ENCODE measurements at regions not wholly inside any gene's neighbourhood (a gene's known extent, or its start where the extent isn't known, plus 50 kb on each side); places are given as distances from the start of the nearest gene placed in this dataset.
"Not testable (repeated sequence)": the region's sequence is repeated elsewhere in the genome, so short reads cannot be mapped to it uniquely, and the experiment has no call there.

DNA sequence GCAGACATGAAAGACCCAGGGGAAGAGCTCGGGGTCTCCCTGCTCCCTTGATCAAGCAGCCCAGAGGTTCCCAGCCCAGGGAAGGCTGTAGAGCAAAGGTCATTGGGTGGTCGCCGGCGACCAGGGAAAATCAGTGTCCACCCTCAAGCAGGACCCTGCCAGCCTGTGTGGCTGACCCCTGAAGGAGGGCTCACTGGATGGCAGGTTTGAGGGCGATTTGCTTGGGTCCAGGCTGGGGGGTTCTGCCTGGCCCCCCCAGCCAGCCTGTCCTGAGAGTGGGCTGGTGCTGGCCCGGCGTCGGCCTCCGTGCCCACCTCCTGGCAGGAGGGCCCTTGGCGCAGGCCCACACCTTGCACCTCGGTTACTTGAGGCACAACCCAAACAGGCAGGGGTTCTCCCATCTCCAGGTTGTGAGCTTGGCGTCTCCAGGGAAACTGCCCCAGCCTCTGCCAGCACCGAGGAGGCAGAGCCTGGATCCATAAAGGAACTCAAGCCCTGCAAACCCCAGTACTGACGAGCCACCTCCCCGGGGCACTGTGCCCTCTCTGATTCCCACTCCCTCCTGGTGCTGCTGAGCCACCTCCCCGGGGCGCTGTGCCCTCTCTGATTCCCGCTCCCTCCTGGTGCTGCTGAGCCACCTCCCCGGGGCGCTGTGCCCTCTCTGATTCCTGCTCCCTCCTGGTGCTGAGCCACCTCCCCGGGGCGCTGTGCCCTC lies 329.0 kb upstream of the SFSWAP start:
- no peak for DNase-seq

DNA sequence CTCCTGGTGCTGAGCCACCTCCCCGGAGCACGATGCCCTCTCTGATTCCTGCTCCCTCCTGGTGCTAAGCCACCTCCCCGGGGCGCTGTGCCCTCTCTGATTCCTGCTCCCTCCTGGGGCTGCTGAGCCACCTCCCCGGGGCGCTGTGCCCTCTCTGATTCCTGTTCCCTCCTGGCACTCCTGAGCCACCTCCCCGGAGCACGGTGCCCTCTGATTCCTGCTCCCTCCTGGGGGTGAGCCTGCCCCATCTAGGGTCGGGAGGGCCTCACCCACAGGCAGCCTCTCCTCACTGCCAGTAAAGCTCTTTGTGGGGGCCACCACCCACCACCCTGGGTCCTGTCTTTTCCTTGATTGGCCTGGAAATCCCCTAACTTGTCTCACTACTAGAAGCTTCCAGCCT lies 327.6 kb upstream of the SFSWAP start:
- no peak for DNase-seq

DNA sequence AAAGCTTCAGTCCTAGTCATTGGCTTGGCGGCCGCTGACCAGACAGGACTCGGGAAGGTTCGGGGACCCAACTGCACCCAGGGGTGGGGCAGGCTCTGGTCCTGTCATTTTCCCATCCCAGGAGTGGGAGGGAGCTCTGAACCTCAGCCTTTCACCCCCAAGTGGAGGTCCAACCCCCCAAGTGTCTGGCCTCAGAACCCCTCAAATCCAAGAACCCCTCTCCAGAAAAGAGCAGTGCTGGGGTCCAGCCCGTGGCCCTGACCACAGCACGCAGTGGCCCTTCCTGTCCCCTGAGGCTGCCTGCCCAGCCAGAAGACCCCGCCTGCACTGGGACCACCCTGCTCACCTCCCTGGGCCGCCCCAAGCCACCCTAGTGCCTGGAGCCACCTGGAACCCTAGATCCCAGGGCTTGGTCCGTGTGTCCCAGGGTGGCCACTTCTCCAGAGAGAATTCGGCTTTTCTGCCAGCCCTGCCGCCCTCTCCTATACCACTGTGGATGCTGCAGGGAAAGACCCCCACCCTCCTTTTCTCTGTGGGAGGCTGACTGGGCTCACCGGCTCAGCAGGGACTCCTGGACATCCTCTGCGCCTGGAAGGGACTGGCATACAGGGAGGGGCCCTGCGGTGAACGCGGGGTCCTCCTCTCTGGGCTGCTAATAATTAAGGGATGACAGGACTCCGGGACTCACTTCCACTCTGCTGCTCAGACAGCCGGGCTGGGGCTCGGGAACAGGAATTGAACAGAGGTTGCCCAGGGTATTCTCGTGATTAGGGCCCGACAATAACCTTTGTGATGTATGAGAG lies 326.9 kb upstream of the SFSWAP start:
- DNase-seq: no peak

DNA sequence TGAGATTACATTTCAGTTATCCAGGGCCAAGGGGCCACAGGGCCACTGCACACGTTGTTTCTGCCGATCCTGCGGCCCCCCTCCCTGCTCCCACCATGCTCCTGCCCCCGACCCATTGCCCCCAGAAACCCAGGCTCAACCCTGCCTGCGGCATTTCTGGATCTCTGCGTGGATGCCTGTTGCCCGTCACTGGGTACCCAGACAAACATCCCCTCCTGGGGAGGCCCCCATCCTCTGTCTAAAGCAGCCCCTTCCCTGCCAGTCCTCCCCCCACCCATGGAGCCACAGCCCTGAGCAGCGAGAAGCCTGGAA lies 326.4 kb upstream of the SFSWAP start:
- DNase-seq: no peak

DNA sequence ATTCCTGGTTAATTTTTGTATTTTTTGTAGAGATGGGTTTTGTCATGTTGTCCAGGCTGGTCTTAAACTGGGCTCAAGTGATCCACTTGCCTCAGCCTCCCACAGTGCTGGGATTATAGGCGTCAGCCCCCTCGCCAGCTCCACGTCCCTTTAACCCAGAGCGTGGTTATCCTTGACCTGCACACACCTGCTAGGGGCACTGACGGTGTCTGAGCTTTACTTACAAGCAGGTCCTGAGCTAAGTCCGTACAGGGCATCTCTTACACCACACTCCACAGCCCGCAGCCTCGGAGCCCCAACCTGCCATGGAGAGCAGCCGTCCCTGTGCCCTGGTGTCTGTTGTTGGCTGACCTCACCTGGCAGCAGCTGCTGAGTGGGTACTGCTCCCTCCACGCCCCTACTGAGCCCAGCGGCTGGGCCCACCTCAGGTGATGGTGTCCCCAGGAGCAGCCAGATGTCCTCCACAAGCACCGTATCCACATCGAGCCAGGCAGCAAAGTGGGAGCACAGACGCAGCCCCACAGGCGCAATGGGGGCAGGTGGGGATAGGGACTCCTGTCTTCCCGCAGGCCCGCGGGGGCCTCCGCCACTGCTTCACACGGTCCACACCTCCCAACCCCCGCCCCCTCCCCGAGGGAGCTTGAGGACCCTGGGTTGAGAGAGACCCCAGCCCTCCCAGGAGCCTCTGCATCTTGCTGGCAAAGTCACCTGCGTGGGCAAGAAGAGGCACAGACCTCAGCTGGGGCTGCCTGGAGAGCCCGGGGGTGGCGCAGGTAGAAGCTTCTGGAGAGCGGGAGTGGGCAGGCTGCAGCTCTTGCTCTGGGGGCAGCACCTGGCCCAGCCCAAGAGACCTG lies 325.4 kb upstream of the SFSWAP start:
- no peak for DNase-seq

DNA sequence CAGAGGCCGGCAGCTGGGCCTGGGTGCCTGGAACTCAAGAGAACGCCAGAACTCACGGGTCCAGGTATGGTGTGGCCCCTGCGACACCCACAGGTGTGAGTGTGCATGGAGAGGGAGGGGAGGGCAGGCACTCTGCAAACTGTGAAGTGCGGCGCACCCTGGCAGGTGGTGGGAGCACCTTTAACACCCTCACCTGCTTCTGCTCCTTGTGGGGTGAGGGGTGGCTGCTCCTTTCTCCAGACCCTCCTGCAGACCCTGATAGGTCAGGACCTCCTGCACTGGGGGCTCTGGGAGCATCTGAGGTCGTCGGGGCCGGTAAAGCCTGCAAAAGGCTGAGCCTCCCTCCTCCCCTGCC lies 324.7 kb upstream of the SFSWAP start:
- DNase-seq: no peak

DNA sequence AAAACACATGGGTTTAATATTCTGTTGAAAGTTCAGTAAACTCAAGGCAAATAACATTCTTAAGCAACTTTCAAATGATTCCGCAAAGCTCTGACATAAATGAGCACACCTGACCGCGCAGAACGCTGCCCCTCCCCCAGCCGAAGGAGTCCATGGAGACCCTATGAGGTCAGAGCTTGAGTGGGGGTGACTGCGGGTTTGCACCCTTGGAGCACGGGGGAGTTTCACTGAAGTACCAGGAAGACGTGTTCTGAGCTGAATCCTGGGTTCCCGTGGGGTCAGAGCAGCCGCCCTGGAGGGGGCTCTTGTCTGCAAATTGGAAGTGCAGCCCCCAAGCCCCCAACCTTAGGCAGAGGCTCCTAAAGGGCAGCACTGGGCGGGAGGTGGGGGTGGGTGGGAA lies 324.1 kb upstream of the SFSWAP start:
- no peak for DNase-seq

DNA sequence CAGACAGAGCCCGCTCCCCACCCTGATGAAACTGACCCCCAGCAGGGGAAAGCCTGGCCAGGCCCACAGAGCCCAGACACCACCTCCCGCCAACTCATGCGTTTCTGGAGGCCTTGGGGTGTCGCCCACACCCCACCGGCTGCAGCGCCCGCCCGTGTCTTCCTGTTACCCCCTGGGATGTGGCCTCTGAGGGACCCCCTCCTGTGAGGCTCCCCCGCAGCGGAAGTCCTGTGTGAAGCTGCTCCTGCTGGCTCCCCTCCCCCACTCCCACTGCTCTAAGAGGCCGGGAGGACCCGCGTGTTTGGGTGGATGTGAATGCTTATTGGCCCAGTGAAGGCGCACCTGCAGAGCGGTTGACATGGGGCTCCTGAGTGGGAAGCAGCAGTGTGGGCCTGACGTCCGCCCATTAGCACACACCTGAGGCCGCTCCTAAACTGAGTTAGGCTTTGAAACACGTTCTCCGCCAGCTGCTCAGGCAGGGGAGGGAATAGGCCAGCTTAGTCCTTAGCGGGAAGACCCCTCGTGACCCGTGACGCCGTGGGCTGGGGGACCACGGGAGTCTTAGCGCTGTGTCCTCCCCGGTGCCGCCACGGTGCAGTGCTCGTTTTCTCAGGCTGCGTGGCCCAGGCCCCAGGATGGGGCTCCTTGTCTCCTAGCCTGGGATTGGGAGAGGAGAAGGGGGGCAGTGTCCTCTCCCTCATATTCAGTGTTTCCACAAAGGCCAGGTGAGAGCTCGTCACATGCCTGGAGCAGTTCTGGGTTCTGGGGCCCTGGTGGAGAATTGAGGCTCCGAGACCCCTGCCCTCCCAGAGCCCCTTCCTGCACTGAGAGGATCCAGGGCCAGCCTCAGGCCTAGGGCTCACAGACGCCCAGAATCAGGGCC lies 323.4 kb upstream of the SFSWAP start:
- no peak for DNase-seq

DNA sequence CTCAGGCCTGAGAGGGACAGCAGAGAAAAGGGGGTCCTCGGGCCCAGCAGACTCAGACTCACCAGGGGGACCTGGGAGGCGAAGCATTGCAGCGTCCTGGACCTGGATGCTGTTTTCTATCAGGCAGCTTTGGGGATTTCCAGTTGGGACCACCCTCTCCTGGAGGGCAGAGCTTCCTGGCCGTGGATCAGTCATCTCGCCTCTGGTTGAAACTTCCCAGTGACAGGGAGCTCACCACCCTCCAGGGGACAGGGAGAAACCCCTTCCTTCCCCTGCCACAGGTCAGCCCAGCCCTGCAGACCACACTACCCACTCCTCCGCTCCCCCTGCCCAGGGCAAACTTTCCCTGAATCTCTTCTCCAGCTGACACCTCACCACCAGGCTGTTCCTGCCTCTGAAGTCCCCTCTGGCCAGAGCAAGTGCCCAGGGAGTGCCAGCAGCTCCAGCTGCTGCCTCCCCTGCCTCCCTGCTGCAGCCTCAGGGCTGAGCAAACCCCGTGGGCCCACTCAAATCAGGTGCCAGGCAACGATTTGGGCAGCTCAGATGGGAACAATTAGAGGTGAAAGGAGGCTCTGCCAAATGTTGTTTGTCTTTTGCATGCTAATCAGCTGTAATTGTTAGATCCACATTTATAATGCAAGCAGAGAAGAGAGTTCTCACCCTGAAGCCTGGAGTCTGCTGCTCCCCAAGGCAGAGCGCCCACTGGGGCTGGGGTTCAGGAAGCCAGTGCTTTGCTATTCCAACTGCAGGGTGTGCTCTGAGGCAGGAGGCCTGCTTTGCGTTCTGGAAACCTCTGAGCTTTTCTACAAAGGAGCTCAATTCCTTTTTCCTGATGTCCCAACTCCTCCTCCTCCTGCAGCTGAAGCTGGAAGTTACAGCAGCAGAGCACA lies 322.5 kb upstream of the SFSWAP start:
- DNase-seq: not testable (repeated sequence)

DNA sequence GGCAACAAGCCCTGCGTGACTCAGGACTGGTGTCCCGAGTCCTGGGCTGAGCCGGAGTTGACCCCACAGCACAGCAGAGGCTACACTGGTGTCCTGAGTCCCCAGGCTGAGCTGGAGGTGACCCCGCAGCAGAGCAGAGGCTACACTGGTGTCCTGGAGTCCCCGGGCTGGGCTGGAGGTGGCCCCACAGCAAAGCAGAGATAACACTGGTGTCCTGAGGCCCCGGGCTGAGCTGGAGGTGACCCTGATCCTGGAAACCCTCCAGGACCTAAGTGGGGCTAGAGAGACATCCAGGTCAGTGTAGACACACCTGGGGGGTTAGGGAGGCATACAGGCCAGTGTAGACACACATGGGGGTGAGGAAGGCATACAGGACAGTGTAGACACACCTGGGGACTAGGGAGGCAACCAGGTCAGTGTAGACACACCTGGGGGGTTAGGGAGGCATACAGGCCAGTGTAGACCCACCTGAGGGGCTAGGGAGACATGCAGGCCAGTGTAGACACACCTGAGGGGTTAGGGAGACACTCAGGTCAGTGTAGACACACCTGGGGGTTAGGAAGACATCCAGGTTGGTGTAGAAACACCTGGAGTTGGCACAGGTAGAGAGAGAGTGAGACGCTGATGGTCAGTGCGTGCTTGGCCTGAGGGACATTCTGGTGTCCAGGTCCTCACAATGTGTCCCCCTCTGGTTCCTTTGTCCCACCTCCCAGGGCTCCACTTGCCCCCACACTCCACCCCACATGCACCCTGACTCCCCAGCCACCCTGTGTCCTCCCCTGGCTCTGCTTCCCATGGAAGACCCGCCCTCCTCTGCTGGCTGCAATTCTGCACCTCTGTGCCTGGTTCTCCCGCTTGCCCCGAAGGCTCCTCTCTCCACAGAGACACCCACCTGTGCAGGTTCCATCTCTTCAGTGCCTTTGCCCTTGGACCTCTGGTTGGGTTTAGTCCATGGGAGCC lies 321.6 kb upstream of the SFSWAP start:
- DNase-seq: no peak

DNA sequence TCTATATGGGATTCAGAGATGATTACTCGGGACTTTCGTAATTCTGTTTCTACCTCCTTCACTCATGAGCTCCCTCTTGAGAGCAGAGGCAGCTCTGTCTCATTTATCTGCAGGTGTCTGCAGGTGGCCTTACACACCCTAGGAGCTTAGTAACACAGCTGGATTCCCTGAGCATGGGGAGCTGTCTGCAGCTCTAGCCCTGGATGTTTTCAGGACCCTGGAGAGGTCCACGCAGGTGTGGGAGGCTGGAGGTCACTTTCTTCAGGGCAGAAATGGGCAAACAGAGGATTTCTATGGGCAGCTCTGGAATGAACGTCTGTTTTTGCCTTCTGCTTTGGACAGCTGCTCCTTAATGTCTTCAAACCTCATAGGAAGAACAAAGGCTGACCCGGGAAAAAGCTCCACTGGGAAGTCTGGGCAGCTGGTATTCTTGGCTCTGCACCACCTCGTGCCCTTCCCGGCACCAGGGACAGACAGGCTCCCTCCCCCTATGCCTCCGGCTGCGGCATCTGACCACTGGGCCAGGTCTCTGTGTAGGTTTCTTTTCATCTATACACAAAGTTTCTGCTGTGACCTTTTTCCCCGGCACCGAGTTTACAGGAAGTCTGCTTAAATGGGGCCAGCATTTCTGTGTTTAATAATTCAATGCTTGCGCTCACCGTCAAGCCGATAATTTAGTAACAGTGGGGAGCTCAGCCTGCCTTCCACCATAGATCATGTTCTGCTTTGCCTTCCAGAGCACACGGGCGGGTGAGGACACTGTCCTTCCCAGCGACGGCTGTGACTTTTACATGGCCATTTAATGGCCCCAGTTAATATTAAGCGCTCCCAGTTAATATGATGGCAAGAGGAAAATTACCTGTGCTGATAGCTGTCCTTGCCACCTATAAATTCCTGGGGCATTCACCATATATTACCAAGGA lies 320.2 kb upstream of the SFSWAP start:
- peak in 2 of 3 donors; percentile 5 to 20 for DNase-seq

DNA sequence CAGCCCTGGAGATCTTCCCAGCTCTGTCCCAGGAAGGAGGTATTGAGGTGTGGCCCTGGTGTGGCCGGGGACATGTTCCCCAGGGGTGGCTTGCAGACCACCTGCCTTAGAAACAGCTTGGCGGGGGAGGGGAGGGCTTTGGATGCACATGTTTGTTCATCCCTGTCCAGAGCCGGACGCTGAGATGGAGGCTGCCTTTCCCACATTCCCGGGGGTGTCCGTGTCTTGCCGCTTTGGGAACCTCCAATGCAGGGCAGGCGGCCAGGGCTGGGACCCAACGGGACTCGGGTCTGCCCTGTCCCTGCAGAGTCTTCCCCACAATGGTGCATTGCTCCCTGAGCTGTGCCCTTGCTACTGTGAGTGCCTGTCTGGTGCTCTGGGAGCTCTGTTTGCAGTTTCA lies 319.5 kb upstream of the SFSWAP start:
- no peak for DNase-seq

DNA sequence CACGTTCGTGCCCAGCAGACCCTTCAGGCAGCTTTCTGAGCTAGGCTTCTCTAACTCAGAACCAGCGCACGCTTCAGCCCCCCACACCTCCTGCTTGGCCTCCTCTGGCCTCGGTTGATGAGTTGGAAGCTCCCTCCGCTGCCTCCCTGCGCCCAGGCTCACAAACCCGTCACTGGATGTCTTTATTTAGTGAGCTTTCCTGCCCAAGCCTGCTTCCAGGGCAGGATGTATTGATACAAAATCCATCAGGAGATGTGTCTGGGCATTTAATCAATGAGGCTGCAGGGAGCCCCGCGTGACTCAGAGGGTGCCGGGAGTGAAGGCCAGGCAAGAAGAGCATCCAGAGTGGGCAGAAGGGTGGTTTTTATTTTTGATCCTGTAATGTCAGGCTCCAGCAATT lies 316.1 kb upstream of the SFSWAP start:
- not testable (repeated sequence) for DNase-seq

DNA sequence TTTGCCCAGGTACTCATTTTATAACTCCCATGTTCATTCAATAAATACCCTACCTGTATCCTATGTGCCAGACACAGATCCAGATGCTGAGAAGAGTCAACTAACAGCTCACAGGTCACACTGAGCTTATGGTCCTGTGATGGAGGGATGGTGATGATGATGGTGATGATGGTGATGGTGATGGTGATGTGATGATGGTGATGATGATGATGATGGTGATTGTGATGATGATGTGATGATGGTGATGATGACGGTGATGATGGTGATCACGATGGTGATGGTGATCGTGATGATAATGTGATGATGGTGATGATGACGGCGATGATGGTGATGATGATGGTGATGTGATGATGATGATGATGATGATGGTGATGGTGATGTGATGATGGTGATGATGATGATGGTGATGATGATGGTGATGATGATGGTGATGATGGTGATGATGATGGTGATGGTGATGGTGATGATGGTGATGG lies 315.6 kb upstream of the SFSWAP start:
- DNase-seq: not testable (repeated sequence)

DNA sequence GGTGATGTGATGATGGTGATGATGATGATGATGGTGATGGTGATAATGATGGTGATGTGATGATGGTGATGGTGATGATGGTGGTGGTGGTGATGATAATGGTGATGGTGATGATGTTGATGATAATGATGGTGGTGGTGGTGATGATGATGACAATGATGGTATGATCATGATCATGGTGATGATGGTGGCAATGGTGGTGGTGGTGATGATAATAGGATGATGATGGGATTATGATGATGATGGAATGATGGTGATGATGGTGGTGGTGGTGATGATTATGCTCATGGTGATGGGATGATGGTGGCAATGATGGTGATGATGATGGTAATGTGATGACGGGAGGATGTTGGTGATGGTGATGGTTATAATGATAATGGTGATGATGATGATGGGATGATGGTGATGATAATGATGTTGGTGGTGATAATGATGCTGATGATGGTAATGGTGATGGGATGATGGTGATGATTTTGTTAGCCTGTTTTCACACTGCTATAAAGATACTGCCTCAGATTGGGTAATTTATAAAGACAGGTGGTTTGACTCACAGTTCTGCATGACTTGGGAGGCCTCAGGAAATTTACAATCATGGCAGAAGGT lies 314.8 kb upstream of the SFSWAP start:
- DNase-seq: no peak

DNA sequence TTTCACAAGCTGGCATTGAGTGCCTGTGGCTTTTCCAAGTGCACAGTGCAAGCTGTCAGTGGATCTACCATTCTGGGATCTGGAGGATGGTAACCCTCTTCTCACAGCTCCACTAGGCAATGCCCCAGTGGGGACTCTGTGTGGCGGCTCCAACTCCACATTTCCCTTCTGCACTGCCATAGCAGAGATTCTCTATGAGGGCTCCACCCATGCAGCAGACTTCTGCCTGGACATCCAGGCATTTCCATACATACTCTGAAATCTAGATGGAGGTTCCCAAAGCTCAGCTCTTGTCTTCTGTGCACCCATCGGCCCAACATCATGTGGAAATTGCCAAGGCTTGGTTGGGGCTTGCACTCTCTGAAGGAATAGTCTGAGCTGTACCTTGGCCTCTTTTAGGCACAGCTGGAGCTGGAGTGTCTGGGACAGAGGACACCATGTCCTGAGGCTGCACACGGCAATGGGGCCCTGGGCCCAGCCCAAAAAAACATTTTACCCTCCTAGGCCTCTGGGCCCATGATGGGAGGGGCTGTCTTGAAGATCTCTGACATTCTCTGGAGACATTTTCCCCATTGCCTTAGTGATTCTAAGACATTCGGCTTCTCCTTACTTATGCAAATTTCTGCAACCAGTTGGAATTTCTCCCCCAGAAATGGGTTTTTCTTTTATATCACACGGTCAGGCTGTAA lies 313.3 kb upstream of the SFSWAP start:
- no peak for DNase-seq

DNA sequence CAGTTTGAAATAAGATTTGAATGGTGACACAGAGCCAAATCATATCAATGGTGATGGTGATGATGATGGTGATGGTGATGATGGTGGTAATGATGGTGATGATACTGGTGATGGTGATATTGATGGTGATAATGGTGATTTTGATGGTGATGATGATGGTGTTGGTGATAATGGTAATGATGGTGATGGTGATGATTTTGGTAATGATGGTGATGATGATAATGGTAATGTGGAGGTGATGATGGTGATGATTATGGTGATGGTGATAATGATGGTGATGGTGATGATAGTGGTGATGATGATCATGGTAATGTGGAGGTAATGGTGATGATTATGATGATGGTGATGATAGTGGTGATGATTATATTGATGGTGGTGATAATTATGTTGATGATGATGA lies 311.9 kb upstream of the SFSWAP start:
- DNase-seq: no peak

DNA sequence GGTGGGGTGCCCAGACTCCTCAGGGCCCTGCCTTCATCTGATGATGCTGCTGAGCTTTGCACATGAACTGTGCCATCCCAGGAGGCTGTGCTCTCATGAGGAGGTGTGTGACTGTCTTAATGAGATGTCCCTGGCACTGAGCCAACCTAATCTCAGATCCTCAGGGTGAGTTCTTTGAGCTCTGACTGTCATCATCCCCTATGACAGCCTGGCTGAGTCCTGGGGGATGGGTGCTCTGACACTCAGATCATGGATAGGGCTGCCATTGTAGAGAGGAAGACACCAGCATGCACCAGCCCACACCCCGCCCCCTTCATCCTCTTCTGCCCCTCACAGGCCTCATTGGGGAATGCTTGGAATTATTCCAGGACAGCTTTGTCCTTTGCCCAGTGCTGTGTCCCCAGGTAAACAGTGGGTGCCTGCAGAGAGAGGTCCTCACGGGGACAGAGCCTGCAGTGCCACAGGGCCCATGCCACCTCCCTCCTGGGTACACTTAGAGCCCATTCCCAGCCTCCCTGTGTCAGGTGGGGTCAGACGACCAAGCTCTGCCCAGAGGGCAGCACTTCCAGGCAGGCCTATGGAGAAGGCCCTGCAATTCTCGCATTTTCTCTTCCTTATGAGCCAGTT lies 310.1 kb upstream of the SFSWAP start:
- DNase-seq: not testable (repeated sequence)
